ELF-1 (cell line): ENCODE measurements at regions not wholly inside any gene's neighbourhood (a gene's known extent, or its start where the extent isn't known, plus 50 kb on each side); places are given as distances from the start of the nearest gene placed in this dataset.
A peak's percentile ranks its signal among the peaks of the same experiment; 100 is the strongest.
"Not testable (repeated sequence)": the region's sequence is repeated elsewhere in the genome, so short reads cannot be mapped to it uniquely, and the experiment has no call there.

Experiments used
- DNase-seq: peaks from one replicate; pipeline ENCODE4 v3.0.0-alpha.2; 2016; ENCODE audit warnings: low read depth, low spot score

DNA sequence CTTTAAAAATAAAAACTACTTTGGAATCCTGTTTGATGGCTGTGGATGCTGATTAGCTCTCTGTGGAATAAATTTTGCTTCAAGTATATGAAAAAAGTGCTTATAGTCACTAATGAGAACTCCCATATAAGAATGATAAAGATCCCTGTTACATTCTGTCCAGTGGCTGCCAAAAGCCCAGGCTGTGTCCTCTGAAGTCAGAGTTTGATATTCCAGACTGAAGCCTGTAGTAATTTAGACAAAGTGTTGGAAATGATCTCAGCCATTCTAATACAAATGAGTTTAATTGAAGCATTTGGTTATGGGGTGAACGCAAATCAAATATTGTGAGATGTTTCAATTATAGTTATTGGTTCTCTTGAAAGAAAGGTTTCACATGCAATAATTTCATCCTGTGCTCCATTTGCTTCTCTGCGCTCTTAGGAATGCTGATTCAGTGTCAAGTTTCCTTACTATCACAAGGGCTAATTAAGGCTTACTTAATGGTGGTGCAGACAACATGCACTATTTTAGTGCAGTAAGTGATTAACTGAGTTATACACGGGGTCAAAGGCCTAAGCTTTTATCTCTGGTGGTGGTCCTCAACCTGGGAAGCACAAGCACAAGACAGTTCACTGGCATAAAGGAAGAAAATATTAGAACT is 867.6 kb downstream of the SORCS1 start:
- DNase-seq, result no peak

DNA sequence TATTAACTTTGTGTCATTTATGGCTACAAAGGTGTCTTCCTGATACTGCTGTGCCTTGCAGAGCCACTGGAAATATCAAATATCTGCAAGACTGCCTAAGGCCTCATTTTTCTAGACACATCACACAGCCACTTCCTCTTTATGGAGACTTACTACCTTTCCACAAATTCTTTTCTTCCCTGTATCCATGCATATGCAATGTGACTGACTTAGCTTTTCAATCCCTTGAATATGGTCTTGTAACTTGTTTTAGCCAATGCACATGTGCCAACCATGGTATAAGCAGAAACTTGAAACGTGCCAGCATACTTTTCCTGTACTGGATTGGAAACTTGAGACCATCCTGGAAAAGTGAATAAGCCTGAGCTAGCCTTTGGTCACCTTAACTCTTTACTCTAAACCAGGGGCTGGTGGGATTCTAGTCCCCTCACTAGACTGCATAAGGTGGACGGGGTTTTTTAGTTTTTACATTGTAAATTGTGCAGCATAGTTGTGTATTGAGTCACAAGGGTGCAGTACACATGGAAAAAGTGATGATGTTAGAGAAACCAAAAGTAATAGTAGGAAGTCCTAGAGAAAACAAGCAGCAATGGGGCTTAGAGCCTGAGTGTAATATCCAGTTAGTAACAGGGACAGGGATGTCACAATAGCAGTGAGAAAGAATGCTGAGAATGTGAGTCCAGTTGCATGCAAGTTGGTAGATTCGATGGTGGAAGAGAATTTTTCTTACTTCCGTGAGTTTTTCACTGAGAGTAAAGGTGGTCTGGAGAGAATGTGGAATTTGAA is 879.5 kb downstream of the SORCS1 start:
- peak; percentile 1 for DNase-seq

DNA sequence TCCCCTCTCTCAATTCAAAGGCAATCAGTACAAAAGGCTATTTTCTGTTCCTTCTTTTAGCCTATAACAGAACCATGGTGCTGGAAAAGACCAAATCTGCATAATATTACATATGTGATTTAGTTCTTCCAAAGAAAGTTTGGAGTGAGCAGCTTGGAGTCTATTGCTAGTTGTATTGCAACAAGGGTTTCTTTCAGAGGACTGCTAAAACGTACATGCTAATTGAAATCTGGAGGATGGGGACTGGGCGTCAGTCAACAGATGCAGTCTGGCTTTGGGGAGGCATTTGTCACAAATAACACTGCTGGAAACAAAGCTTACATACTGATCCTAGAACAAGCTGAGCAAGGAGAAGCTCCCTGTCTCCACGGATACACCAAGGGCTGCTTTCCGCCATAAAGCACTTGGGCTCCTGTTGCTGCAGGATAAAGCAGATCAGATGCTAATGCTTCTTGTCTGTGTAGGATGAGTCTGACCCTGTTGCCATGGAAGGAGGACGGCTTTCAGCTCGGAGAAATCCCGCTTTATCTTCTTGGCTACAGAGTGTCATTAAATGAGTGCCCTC is 883.5 kb downstream of the SORCS1 start:
- DNase-seq, result no peak

DNA sequence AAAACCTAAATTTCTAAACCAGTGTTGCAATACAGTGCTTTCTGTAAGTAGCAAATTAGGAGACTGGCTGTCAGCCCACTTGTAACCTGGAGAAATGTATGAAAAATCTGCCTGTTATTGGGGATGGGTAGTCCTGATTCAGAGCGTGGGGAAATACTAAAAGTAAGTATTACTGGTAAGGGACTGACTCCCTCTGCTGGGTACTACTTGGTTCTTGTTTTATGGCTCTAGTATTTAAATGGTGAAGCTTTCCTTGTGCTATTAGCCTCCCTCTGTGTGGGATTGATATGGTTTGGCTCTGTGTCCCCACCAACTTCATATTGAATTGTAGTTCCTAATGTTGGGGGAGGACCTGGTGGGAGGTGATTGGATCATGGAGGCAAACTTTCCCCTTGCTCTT is 886.1 kb downstream of the SORCS1 start:
- no peak for DNase-seq

DNA sequence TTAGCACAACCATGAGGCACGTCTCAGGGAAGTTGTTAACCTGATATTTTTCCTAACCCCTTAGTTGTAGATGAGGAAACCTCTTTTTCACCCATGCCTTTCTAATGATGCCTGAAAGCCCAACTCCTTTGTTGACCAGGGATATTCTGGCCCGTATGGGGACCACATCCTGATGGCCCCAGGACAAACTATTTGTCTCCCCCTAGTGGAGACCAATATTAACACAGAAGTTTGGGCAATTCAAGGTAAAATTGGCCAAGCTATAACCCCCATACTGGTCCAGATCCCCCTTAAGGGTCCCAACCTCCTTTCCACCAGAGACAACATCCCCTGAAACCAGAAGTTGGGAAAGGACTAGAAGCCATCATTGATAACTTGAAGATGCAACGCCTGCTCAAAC is 893.3 kb downstream of the SORCS1 start:
- no peak for DNase-seq

DNA sequence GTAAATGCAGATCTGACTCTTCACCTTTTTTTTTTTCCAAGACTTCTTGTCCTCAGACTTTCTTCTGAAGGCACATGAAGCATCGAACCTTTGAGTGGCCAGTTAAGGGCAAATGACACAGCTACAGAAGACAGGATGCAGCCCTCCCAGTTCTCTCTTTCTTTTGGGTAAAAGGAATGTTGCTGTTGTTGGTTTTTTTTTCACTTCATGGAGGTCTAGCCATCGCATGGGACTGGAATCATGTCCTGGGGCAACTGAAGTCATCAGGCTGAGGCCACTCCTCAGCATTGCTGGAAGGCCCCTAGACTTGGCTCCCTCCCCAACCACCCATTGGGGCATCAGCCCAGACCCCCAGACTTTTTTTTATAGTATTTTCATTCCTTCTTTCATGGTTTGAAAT is 896.5 kb downstream of the SORCS1 start:
- peak; percentile 42 for DNase-seq

DNA sequence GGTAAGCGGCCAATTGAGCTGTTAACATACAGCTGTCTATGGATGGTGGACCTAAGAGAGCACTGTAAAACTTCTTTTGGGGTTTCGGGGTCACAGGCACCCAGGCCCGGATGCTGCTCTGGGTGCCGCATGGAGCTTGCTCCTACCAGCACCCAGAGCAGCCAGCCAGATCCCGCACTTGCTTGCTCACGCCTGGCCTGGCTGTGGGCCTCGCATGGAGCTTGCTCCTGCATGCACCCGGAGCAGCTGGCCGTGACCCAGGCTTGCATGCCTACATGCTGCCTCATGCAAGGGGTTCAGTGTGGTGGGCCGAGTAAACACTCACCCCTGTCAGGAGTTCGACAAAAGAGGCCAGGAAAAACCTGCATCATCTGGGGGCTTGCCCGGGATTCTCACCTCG is 896.9 kb downstream of the SORCS1 start:
- DNase-seq, result no peak

DNA sequence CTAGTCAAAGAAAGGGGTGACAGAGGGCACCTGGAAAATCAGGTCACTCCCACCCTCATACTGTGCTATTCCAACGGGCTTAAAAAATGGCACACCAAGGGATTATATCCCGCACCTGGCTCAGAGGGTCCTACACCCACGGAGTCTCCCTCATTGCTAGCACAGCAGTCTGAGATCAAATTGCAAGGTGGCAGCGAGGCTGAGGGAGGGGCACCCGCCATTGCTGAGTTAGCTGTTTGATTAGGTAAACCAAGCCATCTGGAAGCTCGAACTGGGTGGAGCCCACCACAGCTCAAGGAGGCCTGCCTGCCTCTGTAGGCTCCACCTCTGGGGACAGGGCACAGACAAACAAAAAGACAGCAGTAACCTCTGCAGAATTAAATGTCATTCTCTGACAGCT is 907.1 kb downstream of the SORCS1 start:
- DNase-seq, result not testable (repeated sequence)

DNA sequence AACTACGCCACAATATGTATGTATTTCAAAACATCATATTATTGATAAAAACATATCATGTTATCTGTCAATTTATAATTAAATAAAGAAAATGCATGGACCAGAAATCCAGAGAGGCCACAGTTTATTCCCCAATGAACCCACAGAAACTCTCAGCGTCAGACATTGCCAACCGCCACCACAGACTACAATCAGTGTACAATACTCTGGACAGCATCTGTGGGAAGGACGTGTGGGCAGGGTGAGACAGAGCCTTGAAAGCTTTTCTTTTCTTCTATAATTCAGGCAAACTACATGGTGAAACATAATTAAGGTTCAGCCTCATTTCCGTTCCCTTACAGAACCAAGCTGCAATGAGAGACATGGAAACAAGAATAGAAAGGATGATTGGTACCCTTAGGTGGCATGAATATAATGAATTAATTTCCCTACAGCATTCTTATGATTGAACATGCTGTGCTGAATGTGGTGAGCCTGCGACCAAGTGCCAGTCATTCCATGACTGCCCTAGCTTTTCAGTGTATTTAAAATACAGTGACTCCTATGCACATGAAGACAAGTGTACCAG is 909.3 kb downstream of the SORCS1 start:
- no peak for DNase-seq

DNA sequence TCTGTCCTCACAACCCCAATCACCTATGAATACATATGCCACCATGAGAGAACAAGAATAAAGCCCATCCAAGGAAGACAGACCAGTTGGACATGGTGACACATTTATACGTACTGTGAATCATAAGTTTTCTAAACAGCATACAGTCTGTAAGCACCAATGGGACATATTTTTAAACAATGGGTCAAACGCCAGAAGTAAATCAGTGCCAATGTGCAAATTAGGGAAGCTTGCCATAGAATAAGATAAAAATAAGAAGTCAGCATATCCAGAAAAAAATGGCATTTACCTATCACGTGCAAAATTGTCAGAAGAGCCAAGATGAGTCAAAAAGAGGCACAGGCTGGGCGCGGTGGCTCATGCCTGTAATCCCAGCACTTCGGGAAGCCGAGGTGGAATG is 910.4 kb downstream of the SORCS1 start:
- no peak for DNase-seq

DNA sequence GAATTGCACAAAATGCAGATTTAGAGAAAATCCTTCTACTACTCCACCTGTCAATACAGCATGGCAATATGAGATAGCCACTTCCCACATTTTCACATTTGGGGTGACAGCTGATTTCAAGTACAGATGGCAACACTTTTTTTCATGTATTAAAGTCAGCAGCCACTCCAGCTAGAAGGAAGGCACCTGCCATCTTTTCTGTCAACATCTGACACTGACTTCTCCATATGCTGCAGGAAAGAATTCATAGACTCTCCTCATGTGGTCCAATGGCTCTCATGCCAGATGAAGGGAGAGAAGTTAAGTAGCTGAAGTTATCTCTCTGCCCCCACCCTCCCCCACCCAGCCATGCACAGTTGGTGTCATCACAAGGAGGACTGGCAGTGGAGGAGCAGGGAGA is 912.0 kb downstream of the SORCS1 start:
- DNase-seq, result no peak

DNA sequence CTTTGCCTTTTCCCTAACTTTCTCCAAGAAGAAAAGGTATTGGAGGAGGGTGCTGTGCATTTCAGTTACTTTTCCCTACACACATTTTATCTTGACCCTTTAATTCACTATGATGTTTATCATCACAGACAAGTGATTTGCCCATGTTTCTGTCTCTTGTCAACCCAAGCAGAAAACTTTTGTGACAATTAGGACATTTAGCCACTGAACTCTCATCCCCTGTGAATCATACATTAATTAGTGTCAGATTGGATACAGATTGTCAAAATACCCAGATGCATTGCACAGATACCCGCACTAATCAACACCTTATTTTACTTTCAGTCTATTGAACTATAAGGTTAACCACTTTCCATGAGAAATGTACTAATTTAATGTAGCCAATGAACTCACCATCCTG is 912.9 kb downstream of the SORCS1 start:
- DNase-seq, result no peak

DNA sequence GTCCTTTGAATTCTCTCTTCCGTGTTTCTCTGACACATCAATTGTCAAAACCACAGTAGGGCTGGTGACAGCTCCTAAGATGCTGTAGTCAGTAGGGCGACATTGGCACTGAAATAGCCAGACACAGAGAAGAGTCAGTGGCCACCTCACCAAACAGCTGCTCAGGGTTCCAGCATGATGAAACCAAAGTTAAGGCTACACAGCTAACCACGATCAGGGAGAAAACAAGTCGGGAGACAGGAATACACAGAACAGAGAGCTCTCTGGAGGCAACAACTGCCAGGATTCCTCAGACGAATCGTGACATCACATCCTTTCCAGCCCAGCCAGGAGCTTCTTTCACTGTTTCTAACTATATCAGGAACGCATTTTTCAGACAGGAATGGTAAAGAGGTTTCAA is 922.2 kb downstream of the SORCS1 start:
- no peak for DNase-seq

DNA sequence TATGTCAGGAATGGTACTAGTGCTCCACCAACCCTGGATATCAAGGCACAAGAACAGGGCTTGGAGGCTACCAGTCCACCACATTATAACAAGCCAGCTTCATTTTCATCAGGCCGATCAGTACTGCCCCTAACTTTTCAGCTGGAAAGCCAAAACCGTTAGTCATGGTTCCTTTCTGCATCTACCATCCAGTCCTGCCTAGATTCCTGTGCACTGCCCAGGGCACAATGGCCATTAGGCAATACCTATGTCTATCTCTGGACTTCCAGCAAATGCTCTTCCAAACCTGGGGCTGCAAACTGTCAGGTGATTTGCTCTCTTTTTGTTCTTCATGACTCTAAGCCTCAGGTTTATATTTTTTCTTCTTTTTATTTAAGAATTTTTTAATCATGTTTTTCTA is 937.7 kb downstream of the SORCS1 start:
- DNase-seq, result no peak

DNA sequence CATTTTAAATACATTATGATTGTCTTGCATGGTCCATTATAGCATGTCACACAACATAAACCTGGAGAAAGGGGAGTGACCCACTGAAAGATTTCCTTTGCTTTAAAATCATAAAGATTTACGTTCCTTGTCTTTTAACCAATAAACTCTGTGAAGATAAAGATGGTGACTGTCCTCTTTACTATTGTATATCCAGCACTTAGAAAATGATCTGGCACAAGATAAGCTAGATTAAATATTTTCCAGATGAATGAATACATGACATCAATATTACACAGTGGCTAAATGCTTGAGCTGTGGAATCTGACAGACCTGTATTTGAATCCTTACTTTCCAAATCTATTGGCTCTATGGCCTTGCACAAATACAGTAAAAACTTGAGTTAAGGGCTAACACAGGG is 938.4 kb downstream of the SORCS1 start:
- no peak for DNase-seq

DNA sequence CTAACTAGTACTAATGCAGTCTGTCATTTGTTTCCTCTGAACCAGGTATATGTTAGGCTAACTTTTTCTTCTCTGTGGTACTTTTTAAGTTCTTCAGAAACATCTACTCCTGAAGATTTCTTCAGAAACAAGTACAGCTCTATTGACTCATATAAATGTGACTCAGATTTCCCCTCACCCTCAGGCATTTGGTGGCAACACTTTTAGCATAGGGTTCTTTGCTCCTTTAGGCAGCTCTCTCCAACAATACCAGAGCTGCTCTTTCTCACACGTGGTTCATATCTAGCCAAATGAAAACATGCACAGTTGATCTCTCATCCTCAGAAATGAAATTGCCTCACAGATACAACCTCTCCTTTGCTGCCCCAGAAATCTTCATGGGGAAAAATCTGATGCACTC is 939.8 kb downstream of the SORCS1 start:
- DNase-seq, result no peak

DNA sequence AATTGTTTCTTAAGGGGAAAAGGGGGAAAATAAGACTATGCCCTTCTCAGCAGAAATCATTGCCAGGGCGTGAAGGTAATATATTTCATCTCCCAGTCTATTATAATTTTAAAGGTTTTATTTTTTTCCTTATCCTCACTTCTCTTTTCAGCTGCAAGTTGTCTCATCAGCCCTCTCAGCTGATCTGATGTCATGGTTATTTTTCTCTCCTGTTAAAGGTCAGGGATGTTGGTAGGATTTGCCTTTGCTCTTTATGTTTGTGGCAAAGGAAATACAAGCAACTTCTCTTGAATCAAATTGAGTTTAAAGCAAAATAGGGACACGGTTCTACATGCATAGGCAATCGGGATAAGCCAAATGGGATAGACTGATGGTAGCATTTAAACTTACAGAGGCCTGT is 946.9 kb downstream of the SORCS1 start:
- no peak for DNase-seq

DNA sequence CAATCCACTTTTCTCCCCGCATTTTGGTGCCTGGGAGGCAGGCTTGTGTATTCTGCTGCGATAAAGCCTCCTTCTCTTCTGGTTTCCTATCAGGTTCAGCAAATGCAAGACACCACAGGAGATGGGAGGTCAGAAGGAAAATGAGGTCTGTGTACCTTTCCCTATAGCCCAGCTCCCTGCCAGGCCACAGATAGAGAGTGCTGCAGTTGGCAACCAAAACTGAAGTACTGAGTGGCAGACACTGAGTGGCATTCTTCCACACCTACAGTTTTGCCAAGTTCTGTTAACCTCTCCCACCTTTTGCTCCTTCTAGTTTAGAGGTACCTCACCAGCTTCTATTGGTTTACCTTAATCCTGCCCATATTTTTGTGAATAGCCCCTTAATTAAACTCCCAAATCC is 948.4 kb downstream of the SORCS1 start:
- DNase-seq, result no peak

DNA sequence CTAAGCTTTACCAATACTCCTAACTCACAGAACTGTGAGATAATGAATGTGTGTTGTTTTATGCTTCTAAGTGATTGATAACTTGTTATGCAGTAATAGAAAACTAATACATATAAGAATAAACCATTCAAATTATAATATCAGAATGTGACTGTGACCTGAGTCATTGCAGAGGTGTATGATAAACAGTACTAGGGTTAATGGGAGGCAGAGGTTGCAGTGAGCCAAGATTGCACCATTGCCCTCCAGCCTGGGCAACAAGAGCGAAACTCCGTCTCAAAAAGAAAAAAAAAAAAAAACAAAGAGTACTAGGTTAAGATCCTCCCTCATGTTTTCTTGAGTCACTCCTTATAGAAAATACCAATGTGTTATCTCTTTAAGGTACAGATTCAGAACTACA is 950.3 kb downstream of the SORCS1 start:
- no peak for DNase-seq

DNA sequence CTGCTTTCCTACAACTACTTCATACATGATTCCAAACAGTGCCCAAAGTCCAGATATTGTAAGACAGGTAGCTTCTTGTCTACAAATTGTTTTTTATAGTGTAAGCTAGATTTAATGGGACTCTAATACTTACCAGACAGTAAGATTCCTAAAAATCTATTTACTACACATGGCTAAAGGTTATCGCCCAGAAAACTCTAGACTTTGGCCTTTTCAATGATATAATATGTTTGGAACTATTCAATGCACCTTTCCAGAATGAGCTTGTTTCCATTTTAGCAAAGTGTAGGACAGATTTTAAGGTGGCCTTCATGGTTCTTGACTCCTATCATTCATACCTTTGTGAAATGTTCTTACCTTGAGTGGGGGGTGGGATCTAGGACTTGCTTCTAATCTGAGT is 951.0 kb downstream of the SORCS1 start:
- no peak for DNase-seq

DNA sequence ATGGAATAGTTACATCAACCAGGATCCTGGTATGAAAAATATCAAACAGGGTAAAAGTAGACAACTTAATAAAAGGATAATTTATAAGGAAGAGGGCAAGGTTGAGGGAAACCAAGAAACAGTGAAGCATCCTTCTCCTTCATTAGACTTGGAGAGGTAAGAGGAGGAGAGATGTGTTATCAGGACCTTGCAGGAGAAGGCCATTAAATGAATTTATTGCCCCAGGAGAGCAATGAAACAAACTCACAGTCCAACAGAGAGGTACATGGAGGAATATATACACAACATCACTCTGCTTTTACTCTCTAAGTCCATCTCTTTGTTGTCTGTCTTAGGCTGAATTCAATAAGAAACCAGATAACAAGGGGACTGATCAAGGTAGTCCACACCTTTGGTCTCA is 966.2 kb downstream of the SORCS1 start:
- DNase-seq, result no peak

DNA sequence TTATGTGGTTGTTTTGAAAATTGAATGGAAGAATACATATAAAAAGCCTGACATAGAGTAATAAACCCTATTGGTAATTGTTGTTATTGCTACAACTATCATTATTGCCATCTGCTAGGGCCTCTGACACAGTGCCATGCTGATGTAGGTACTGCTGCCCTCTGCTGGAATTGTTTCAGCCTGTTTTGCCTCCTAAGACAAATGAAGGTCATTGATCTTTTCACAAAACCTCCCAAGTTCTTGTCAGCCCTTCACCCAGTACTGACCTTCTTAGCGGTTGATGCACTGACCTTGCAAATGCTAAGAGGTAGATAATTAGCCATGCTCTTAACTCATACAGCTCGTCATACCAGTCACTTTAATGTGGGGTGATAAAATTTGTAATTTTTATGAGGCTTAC is 975.2 kb downstream of the SORCS1 start:
- peak; percentile 35 for DNase-seq

DNA sequence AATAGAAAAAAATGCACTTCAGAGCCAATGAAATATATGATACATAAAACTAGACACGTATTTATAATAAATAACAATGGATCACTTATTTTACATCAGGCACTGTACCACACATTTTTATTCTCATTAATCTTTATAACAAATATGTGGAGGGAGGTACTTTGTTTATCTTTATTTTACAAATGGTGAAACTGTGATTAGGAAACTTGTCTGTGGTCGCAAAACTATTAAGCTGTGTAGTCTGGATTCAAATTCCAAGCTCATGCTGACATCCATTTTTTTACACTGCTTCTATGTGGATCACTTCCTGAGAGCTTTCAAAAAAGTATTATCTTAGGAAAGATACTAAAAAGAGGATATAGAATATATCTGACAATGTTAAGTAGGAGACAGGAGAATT is 978.6 kb downstream of the SORCS1 start:
- DNase-seq, result no peak
